Tibial artery (tissue), 4 donors: ENCODE measurements at regions not wholly inside any gene's neighbourhood (a gene's known extent, or its start where the extent isn't known, plus 50 kb on each side); places are given as distances from the start of the nearest gene placed in this dataset.

Experiments used
- DNase-seq, 2 donors: peaks; one replicate each; pipeline ENCODE4 v3.0.0-alpha.2; 2019
- H3K27ac ChIP-seq, 2 donors: fragments of 200-600 bp; sonication (generic) in 1 of 2; 1 replicate in 1 of 2; 2 replicates in 1 of 2; pipeline ENCODE4 v1.5.1; 2018 to 2019; ENCODE audit warnings: mild to moderate bottlenecking in 1 of 2
- H3K27me3 ChIP-seq, 2 donors: fragments of 200-600 bp; sonication (generic) in 1 of 2; one replicate each; pipeline versions ENCODE4 v1.5.1 to v1.6.0; 2016 to 2019
- H3K36me3 ChIP-seq, 3 donors: fragments of 200-600 bp; sonication (generic) in 2 of 3; one replicate each; pipeline ENCODE4 v1.5.1; 2016 to 2019; ENCODE audit warnings: mild to moderate bottlenecking in 2 of 3
- H3K4me1 ChIP-seq, 4 donors: fragments of 200-600 bp; sonication (generic) in 2 of 4; 1 replicate in 3 of 4; 2 replicates in 1 of 4; pipeline ENCODE4 v1.5.1; 2016 to 2019
- H3K4me3 ChIP-seq, 2 donors: fragments of 200-600 bp; sonication (generic) in 1 of 2; 1 replicate in 1 of 2; 2 replicates in 1 of 2; pipeline ENCODE4 v1.5.1; 2018 to 2019; ENCODE audit warnings: mild to moderate bottlenecking in 2 of 2
- H3K9me3 ChIP-seq, 3 donors: fragments of 200-600 bp; sonication (generic) in 1 of 3; one replicate each; pipeline ENCODE4 v1.5.1; 2016 to 2019
- CTCF ChIP-seq, 2 experiments: fragments of 200-600 bp in 1 of 2; fragments of 450-650 bp in 1 of 2; IDR thresholded peaks; one replicate each; pipeline ENCODE4 v1.5.1; 2017 to 2019; ENCODE audit warnings: antibody characterized with exemption in 2 of 2, mild to moderate bottlenecking in 1 of 2, moderate library complexity in 1 of 2
- intact Hi-C: fragments of 100-400 bp; cut with DNase I; formaldehyde crosslinking; loops from one replicate; pipeline ENCODE4 v1.15.0; 2023; ENCODE audit warnings: low total_unique reads

- no peak for TF ChIP-seq CTCF (IDR thresholded peaks at IDR 0.05)
- H3K4me1 ChIP-seq, result peaks cover 0 to 20% (median 13%) of the 10 kb centered on the region in 4 donors
- H3K36me3 ChIP-seq, result no peaks in the 10 kb centered on the region
- no peaks in the 10 kb centered on the region for H3K9me3 ChIP-seq
- no peak overlapping the region for H3K27ac ChIP-seq
- H3K27me3 ChIP-seq, result no peaks in the 10 kb centered on the region
- intact Hi-C loops, result no loop called here
- H3K4me3 ChIP-seq, result no peak overlapping the region
- DNase-seq, result no peak
Measured at GRCh38 chr3:81439108-81439507, 322.3 kb downstream of the GBE1 start.

GRCh38 chr3:81437683-81438082, 323.8 kb downstream of the GBE1 start:
- no peaks in the 10 kb centered on the region for H3K27me3 ChIP-seq

GRCh38 chr3:81436182-81436581, 325.3 kb downstream of the GBE1 start:
- Histone ChIP-seq H3K4me3 (no peak overlapping the region), H3K27me3 (no peaks in the 10 kb centered on the region), H3K4me1 (no peaks in the 10 kb centered on the region), H3K36me3 (no peaks in the 10 kb centered on the region), H3K27ac (no peak overlapping the region), H3K9me3 (no peaks in the 10 kb centered on the region)
- no peak for DNase-seq
- intact Hi-C loops, result no loop called here
- no peak for TF ChIP-seq CTCF (IDR thresholded peaks at IDR 0.05)

More at GRCh38 chr3:81437683-81438082, 323.8 kb downstream of the GBE1 start:
- no peak for DNase-seq
- TF ChIP-seq CTCF (IDR thresholded peaks at IDR 0.05), result no peak
- intact Hi-C loops, result no loop called here
- no peak overlapping the region for H3K4me3 ChIP-seq
- H3K4me1 ChIP-seq, result peaks cover 0 to 6% (median 2%) of the 10 kb centered on the region in 4 donors
- no peaks in the 10 kb centered on the region for H3K9me3 ChIP-seq
- no peaks in the 10 kb centered on the region for H3K36me3 ChIP-seq
- H3K27ac ChIP-seq, result no peak overlapping the region

- DNase-seq, result no peak
- Histone ChIP-seq H3K9me3 (no peaks in the 10 kb centered on the region), H3K36me3 (no peaks in the 10 kb centered on the region), H3K4me3 (no peak overlapping the region), H3K4me1 (no peaks in the 10 kb centered on the region), H3K27me3 (no peaks in the 10 kb centered on the region), H3K27ac (no peak overlapping the region)
- TF ChIP-seq CTCF (IDR thresholded peaks at IDR 0.05), result no peak
- intact Hi-C loops, result no loop called here
Measured at GRCh38 chr3:81435050-81435449, 326.4 kb downstream of the GBE1 start.

- H3K27me3 ChIP-seq, result no peaks in the 10 kb centered on the region
- intact Hi-C loops, result no loop called here
Measured at GRCh38 chr3:81434161-81434560, 327.3 kb downstream of the GBE1 start.

More at GRCh38 chr3:81434161-81434560, 327.3 kb downstream of the GBE1 start:
- H3K27ac ChIP-seq, result no peak overlapping the region
- H3K36me3 ChIP-seq, result no peaks in the 10 kb centered on the region
- H3K9me3 ChIP-seq, result no peaks in the 10 kb centered on the region
- no peak overlapping the region for H3K4me3 ChIP-seq
- DNase-seq, result no peak
- TF ChIP-seq CTCF (IDR thresholded peaks at IDR 0.05), result no peak
- H3K4me1 ChIP-seq, result no peaks in the 10 kb centered on the region
